ENCODE measurements at regions not wholly inside any gene's neighbourhood (a gene's known extent, or its start where the extent isn't known, plus 50 kb on each side); places are given as distances from the start of the nearest gene placed in this dataset.

- no peak for DNase-seq
Measured at GRCh38 chr1:29861446-29861845, 625.1 kb downstream of the PTPRU start.

DNA sequence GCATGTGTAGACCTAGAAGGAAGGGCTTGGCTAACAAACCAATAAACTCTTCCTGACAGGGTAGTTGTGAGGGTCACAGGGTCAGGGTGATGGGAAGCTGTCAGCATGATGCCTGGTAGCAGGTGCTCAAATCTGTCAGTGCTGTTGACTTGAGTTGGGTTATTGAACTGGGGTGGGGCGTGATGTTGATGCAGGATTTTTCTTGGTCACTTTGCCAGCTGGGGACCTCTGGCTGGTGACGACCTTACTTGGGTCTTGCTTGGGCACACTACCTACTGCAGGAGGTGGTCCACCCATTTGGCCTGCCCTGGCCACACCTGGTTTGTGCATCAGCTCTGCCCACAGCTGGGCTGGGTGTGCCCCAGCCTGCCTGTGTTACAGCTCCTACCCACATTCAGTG, 624.4 kb downstream of the PTPRU start:
- Histone ChIP-seq H3K27me3 (no peaks in the 10 kb centered on the region), H3K4me1 (no peaks in the 10 kb centered on the region), H3K4me3 (ENCODE audit: low read depth, low read length) (no peak overlapping the region), H3K9me3 (no peaks in the 10 kb centered on the region), H3K36me3 (no peaks in the 10 kb centered on the region)
- no peak for DNase-seq
- TF ChIP-seq, protein P1, sequence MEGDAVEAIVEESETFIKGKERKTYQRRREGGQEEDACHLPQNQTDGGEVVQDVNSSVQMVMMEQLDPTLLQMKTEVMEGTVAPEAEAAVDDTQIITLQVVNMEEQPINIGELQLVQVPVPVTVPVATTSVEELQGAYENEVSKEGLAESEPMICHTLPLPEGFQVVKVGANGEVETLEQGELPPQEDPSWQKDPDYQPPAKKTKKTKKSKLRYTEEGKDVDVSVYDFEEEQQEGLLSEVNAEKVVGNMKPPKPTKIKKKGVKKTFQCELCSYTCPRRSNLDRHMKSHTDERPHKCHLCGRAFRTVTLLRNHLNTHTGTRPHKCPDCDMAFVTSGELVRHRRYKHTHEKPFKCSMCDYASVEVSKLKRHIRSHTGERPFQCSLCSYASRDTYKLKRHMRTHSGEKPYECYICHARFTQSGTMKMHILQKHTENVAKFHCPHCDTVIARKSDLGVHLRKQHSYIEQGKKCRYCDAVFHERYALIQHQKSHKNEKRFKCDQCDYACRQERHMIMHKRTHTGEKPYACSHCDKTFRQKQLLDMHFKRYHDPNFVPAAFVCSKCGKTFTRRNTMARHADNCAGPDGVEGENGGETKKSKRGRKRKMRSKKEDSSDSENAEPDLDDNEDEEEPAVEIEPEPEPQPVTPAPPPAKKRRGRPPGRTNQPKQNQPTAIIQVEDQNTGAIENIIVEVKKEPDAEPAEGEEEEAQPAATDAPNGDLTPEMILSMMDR (IDR thresholded peaks at IDR 0.05; ENCODE audit: low read depth, low read length) = no peak

More at GRCh38 chr1:29861446-29861845, 625.1 kb downstream of the PTPRU start:
- H3K4me3 ChIP-seq (ENCODE audit: low read depth, low read length) = no peak overlapping the region
- H3K4me1 ChIP-seq = no peaks in the 10 kb centered on the region
- H3K27me3 ChIP-seq = no peaks in the 10 kb centered on the region
- H3K9me3 ChIP-seq = no peaks in the 10 kb centered on the region
- H3K36me3 ChIP-seq = no peaks in the 10 kb centered on the region
- TF ChIP-seq, protein P1 (IDR thresholded peaks at IDR 0.05; ENCODE audit: low read depth, low read length) = no peak

DNA sequence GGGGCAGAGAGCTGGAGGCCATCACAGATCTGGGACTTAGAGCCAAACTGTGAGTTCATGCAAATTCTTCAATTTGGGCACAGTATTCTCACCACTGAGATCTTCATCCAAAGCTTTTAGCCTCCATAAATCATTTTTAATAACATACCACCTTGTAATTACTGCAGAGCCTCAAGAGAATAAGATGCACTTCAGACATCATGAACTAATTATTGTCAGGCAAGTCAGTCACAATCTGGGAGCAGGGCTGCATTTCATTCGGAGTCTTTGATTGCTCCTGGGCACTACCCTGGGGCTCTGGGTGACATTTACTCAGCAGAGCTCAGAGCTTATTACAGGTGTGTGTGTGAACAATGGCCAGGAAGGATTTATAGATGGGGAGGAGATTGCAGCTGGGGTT, 623.7 kb downstream of the PTPRU start:
- no peak overlapping the region for H3K4me3 ChIP-seq (ENCODE audit: low read depth, low read length)
- H3K27me3 ChIP-seq = no peaks in the 10 kb centered on the region
- H3K4me1 ChIP-seq = no peaks in the 10 kb centered on the region
- TF ChIP-seq, protein P1 (IDR thresholded peaks at IDR 0.05; ENCODE audit: low read depth, low read length) = no peak
- DNase-seq = no peak
- H3K9me3 ChIP-seq = no peaks in the 10 kb centered on the region
- H3K36me3 ChIP-seq = no peaks in the 10 kb centered on the region

DNA sequence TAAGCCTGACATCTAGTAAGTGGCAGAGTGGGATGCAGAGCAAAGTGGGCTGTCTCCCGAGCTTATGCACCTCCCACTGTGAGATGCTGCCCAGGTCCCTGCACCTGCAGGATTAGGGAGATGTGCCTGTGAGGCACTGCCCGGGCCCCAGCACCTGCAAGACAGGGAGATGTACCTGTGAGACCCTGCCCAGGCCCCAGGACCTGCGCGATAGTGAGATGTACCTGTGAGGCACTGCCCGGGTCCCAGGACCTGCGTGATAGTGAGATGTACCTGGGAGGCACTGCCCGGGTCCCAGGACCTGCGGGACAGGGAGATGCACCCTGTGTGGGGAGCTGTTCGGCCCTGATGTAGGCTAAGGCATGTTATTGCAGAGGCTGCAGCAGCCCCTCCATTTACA, 622.8 kb downstream of the PTPRU start:
- TF ChIP-seq, protein P1 (IDR thresholded peaks at IDR 0.05; ENCODE audit: low read depth, low read length) = no peak
- no peak for DNase-seq
- no peaks in the 10 kb centered on the region for H3K4me1 ChIP-seq
- H3K36me3 ChIP-seq = no peaks in the 10 kb centered on the region
- no peaks in the 10 kb centered on the region for H3K9me3 ChIP-seq
- H3K4me3 ChIP-seq (ENCODE audit: low read depth, low read length) = no peak overlapping the region
- H3K27me3 ChIP-seq = no peaks in the 10 kb centered on the region

DNA sequence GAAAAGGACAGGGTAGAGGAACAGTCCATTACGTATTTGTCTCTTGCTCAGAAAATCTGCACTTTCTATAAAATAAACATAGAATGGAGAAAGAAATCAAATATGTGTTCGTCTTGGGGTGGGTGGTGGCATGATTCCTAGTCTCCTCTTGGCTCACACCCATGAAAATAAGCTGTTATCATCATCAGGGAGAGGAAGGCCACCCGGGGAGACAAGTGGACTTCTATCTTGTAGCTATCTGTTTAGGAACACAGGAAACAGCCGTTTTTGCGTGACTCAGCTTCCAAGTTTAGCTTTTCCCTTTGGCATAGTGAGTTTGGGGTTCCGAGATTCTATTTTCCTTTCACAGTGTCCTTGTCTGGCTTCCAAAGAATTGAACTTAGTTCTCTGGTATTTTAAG, 622.3 kb downstream of the PTPRU start:
- DNase-seq = no peak
- H3K9me3 ChIP-seq = no peaks in the 10 kb centered on the region
- TF ChIP-seq, protein P1 (IDR thresholded peaks at IDR 0.05; ENCODE audit: low read depth, low read length) = no peak
- H3K4me3 ChIP-seq (ENCODE audit: low read depth, low read length) = no peak overlapping the region
- no peaks in the 10 kb centered on the region for H3K4me1 ChIP-seq
- H3K27me3 ChIP-seq = no peaks in the 10 kb centered on the region
- no peaks in the 10 kb centered on the region for H3K36me3 ChIP-seq

DNA sequence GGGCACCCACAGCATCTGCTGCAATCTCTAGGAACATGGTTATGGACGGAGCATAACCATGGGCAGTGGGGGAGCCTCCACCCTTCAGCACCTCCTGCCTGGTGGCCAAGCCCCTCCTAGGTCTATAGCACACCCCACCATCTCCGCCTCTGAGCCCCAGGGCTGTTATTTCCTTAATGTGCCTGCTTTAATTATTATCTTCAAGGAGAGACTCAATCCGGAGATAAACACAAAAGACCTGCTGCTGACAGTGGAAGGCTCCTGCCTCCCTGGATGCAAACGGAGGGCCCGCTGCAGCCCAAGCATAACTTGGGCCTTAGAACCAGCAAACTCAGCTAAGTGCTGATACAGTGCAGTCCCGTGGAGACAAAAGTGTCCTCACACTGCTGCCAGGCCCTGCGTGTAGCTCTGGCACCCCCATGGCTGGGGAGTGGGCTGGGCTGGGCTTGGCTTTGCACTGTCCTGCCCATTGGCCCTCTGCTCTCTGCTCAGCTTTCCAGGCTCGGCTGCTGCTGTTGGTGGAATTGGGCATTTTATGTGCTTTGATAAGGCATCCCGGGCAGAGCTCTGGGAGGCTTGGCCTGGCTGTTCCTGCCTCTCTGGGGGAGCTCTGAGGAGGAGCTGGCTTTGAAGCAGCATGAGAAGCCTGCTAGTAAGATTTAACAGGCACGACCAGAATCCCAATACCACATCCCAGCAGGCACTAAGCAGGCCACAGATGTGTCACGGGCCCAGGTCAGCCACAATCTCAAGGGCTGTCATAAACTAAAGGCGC, 620.2 kb downstream of the PTPRU start:
- no peak for DNase-seq
- Histone ChIP-seq H3K27me3 (no peaks in the 10 kb centered on the region), H3K4me3 (ENCODE audit: low read depth, low read length) (no peak overlapping the region), H3K4me1 (no peaks in the 10 kb centered on the region), H3K36me3 (no peaks in the 10 kb centered on the region), H3K9me3 (no peaks in the 10 kb centered on the region)
- TF ChIP-seq, protein P1 (IDR thresholded peaks at IDR 0.05; ENCODE audit: low read depth, low read length) = no peak
